ENCODE measurements at regions not wholly inside any gene's neighbourhood (a gene's known extent, or its start where the extent isn't known, plus 50 kb on each side); places are given as distances from the start of the nearest gene placed in this dataset.

- Histone ChIP-seq H3K4me2 (no peak overlapping the region), H3K9me3 (ENCODE audit: insufficient read depth, low read depth) (no peaks in the 10 kb centered on the region; the same call in 1 of the 2 replicates), H4K20me1 (ENCODE audit: insufficient read depth) (no peaks in the 10 kb centered on the region), H3K27me3 (ENCODE audit: insufficient read depth, low read depth) (no peaks in the 10 kb centered on the region), H2AFZ (no peak overlapping the region), H3K36me3 (ENCODE audit: low read depth) (no peaks in the 10 kb centered on the region), H3K27ac (no peak overlapping the region), H3K4me3 (no peak overlapping the region), H3K4me1 (replicated peaks; ENCODE audit: insufficient read depth) (peaks cover 8% of the 10 kb centered on the region; the same call in 1 of the 2 replicates), H3K79me2 (ENCODE audit: low read depth) (no peaks in the 10 kb centered on the region), H3F3A (ENCODE audit: insufficient read depth, low read depth) (peaks cover 5% of the 10 kb centered on the region; the same call in 1 of the 2 replicates), H3K9me2 (ENCODE audit: insufficient read depth) (no peaks in the 10 kb centered on the region)
- ChIA-PET POLR2A (ENCODE audit: unreplicated experiment) (no interaction called here), CTCF (no interaction called here)
- DNase-seq: no peak
- intact Hi-C loops (cut with micrococcal nuclease; ENCODE audit: unreplicated experiment): loop anchor here (5.0 kb wide), 1 partner anchor 106 kb away; no protein-coding TSS in a partner anchor
- BruUV-seq (replicated peaks): no TSS peak
- no peak for TF ChIP-seq CTCF (conservative IDR thresholded peaks at IDR 0.05)
- no peak for TF ChIP-seq EZH2 (IDR thresholded peaks at IDR 0.05; ENCODE audit: low read depth)
Measured at GRCh38 chr1:66438501-66438900, 95.5 kb upstream of the SGIP1 start.

- no peaks in the 10 kb centered on the region for H3K27me3 ChIP-seq (ENCODE audit: insufficient read depth, low read depth)
- no peaks in the 10 kb centered on the region for H3K79me2 ChIP-seq (ENCODE audit: low read depth)
- intact Hi-C loops (cut with micrococcal nuclease; ENCODE audit: unreplicated experiment): loop anchor here (5.0 kb wide), 1 partner anchor 107 kb away; no protein-coding TSS in a partner anchor
- no peak for DNase-seq
- ChIA-PET CTCF (no interaction called here), POLR2A (ENCODE audit: unreplicated experiment) (no interaction called here)
- no TSS peak for BruUV-seq (replicated peaks)
- H3K36me3 ChIP-seq (ENCODE audit: low read depth): no peaks in the 10 kb centered on the region
- no peak overlapping the region for H2AFZ ChIP-seq
- no peak overlapping the region for H3K4me2 ChIP-seq
- no peaks in the 10 kb centered on the region for H3K9me2 ChIP-seq (ENCODE audit: insufficient read depth)
- H3F3A ChIP-seq (ENCODE audit: insufficient read depth, low read depth): peaks cover 5% of the 10 kb centered on the region; the same call in 1 of the 2 replicates
- TF ChIP-seq EZH2 (IDR thresholded peaks at IDR 0.05; ENCODE audit: low read depth) (no peak), CTCF (conservative IDR thresholded peaks at IDR 0.05) (no peak)
- H3K9me3 ChIP-seq (ENCODE audit: insufficient read depth, low read depth): no peaks in the 10 kb centered on the region; the same call in 1 of the 2 replicates
- H3K4me3 ChIP-seq: no peak overlapping the region
- no peak overlapping the region for H3K27ac ChIP-seq
- H4K20me1 ChIP-seq (ENCODE audit: insufficient read depth): no peaks in the 10 kb centered on the region
- H3K4me1 ChIP-seq (replicated peaks; ENCODE audit: insufficient read depth): peaks cover 8% of the 10 kb centered on the region; the same call in 1 of the 2 replicates
Measured at GRCh38 chr1:66439031-66439740, 94.8 kb upstream of the SGIP1 start.

GRCh38 chr1:66443793-66444192 lies 90.2 kb upstream of the SGIP1 start:
- peaks cover 5% of the 10 kb centered on the region; the same call in 1 of the 2 replicates for H3F3A ChIP-seq (ENCODE audit: insufficient read depth, low read depth)
- TF ChIP-seq CTCF (conservative IDR thresholded peaks at IDR 0.05) (no peak), EZH2 (IDR thresholded peaks at IDR 0.05; ENCODE audit: low read depth) (no peak)
- H3K4me2 ChIP-seq: no peak overlapping the region
- H3K9me2 ChIP-seq (ENCODE audit: insufficient read depth): no peaks in the 10 kb centered on the region
- no peak overlapping the region for H2AFZ ChIP-seq
- no peaks in the 10 kb centered on the region for H3K9me3 ChIP-seq (ENCODE audit: insufficient read depth, low read depth)
- ChIA-PET CTCF (no interaction called here), POLR2A (ENCODE audit: unreplicated experiment) (no interaction called here)
- H3K79me2 ChIP-seq (ENCODE audit: low read depth): no peaks in the 10 kb centered on the region
- H3K4me3 ChIP-seq: no peak overlapping the region
- no peaks in the 10 kb centered on the region for H3K4me1 ChIP-seq (replicated peaks; ENCODE audit: insufficient read depth)
- intact Hi-C loops (cut with micrococcal nuclease; ENCODE audit: unreplicated experiment): loop anchor here (10.0 kb wide), 2 partner anchors 759 to 1209 kb away; no protein-coding TSS in a partner anchor
- no peaks in the 10 kb centered on the region for H3K27me3 ChIP-seq (ENCODE audit: insufficient read depth, low read depth)
- no TSS peak for BruUV-seq (replicated peaks)
- H3K27ac ChIP-seq: no peak overlapping the region
- no peaks in the 10 kb centered on the region for H4K20me1 ChIP-seq (ENCODE audit: insufficient read depth)
- no peak for DNase-seq
- H3K36me3 ChIP-seq (ENCODE audit: low read depth): no peaks in the 10 kb centered on the region

All from PC-9 (cell line).